Adrenal gland (tissue), 5 donors: ENCODE measurements at regions not wholly inside any gene's neighbourhood (a gene's known extent, or its start where the extent isn't known, plus 50 kb on each side); places are given as distances from the start of the nearest gene placed in this dataset.

Experiments
- POLR2A ChIP-seq, 2 donors: fragments of 450-650 bp; IDR thresholded peaks; one replicate each; pipeline ENCODE4 v1.6.1; 2017; ENCODE audit warnings: antibody characterized with exemption in 2 of 2, mild to moderate bottlenecking in 2 of 2, moderate library complexity in 1 of 2
- TF ChIP-seq, protein P1 (sequence below), 6 experiments: fragments of 450-650 bp in 4 of 6; fragments of 200-600 bp in 2 of 6; sonication (generic) in 1 of 6; IDR thresholded peaks; 1 replicate in 5 of 6; 2 replicates in 1 of 6; pipeline versions ENCODE4 v1.5.1 to v1.8.0; 2016 to 2021; ENCODE audit warnings: antibody characterized with exemption in 6 of 6, mild to moderate bottlenecking in 2 of 6, moderate library complexity in 1 of 6
- donor health status: DM: no; HTN: no; CAD: no.

DNA sequence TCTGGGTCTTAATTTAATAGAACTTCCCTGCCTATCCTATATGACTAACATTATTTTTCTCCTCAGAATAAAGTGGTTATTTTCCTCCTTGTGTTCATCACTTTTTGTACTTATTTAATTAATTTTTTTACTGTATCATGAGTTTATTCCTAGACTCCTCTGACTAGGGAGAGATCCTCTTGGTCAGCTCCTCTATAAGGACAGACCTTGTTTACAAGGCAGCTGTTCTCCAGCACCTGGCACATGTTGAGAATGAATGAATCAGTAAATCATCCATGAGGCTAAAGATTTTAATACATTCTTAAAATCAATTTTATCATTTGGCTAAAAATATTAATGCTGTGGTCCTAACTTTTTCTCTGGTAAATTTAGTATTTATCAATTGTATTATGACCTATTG, 139.8 kb downstream of the NUDT12 start:
- no peak for TF ChIP-seq POLR2A (IDR thresholded peaks at IDR 0.05)
- TF ChIP-seq, protein P1, sequence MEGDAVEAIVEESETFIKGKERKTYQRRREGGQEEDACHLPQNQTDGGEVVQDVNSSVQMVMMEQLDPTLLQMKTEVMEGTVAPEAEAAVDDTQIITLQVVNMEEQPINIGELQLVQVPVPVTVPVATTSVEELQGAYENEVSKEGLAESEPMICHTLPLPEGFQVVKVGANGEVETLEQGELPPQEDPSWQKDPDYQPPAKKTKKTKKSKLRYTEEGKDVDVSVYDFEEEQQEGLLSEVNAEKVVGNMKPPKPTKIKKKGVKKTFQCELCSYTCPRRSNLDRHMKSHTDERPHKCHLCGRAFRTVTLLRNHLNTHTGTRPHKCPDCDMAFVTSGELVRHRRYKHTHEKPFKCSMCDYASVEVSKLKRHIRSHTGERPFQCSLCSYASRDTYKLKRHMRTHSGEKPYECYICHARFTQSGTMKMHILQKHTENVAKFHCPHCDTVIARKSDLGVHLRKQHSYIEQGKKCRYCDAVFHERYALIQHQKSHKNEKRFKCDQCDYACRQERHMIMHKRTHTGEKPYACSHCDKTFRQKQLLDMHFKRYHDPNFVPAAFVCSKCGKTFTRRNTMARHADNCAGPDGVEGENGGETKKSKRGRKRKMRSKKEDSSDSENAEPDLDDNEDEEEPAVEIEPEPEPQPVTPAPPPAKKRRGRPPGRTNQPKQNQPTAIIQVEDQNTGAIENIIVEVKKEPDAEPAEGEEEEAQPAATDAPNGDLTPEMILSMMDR (IDR thresholded peaks at IDR 0.05), result no peak
